Stimulated activated CD4-positive, alpha-beta T cell treated with anti-CD3 and anti-CD28 coated beads, Interleukin-4, amount 100 ng/mL, for 48 hours (primary cell): ENCODE measurements at regions not wholly inside any gene's neighbourhood (a gene's known extent, or its start where the extent isn't known, plus 50 kb on each side); places are given as distances from the start of the nearest gene placed in this dataset.
A peak's percentile ranks its signal among the peaks of the same experiment; 100 is the strongest.

Experiments
- DNase-seq, 2 donors: peaks; one replicate each; pipeline ENCODE4 v3.0.0-alpha.2; 2020; ENCODE audit warnings: low read depth in 2 of 2

DNA sequence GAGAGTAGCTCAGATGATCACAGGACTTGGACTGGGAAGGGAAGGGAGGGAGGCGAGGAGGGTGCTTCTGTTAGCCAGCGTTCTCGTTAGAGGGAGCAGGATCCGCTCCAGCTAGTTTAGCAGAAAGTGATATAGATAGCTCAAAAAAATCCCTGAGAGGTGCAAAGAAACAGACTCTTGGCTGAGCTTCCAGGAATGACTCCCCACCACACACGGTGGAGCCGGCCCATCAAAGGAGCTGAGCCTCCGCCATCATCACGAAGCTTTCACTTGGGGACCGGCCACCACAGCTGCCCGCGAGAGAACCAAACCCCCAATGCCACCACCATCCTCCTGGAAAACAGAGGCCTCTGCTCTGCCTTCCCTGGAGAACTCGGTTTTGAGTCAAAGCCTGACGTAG is 124.6 kb upstream of the BCL2L14 start:
- no peak for DNase-seq

DNA sequence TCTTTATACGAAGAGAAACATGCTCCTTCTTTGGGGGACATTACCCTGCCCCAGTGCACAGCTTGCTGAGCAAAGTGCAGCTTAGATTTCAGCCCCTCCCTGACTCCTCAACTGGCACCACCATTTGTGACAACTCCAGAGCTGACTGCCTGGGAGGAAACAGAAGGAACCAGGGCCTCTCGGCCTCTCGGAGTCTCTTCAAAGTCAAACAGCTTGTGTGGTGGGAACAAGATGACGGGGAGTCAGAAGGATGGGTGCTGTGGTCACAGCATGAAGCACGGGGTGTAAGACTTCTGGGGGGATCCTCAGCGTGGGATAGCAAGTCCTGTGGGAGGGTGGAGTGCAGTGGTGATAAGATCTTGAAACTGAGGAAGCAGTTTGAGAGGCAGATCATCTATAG is 123.5 kb upstream of the BCL2L14 start:
- no peak for DNase-seq

- DNase-seq: no peak
Observed at GRCh38 chr12:11949738-11950411, 120.9 kb upstream of the BCL2L14 start.

DNA sequence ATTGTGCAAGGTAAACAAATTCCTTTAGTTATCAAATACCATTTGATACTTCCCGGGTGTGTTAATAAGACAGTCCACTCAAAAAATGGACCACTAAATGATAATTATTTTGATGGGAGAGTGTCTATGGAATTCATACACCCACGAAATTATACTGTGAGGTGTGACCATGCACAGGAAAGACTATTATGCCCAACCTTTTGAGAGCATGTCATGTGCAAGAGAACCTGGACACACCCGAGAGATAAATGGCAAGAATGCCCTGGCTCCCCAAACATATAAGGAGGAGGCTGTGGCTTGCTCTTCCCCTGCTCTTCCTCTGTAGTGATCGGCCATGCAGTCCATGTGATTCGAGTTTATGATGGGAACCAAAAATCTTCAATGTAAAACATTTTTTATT is 119.5 kb upstream of the BCL2L14 start:
- no peak for DNase-seq

DNA sequence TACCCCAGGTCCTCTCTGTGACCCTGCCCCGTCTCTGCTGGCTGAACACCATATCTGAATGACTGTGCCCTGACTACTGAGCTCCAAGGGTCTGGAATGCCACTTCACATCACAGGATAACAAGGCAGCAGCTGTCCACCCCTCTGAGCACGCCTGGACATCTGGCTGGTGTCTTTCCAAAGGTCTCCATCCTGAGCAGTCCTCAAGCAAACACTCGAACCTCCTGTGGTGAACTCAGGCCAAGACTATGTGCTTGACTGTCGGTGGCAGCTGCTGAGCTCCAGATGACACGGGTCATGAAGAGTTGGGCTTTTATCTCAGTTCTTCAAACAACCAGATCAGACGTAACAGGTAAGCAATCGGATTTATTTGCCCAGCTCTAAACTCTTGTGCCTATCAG is 117.2 kb upstream of the BCL2L14 start:
- DNase-seq: no peak

DNA sequence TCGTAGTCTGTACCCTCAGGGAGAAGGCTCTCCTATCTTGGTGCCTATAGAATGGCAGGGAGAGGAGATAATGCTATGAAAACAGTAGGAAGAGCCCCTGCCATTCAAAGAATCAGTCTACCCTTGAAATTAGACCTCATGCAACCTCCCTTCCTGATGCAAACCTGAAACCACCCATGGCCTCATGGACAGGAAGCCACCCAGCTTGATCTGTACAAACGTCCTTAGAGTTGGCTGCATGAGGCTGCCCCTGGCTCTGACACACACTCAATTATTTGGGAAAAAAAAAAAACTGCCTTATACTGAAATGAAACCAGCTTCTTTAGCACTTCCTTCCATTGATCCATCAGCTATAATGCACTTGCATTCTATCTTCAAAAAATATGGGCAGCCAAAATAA is 116.6 kb upstream of the BCL2L14 start:
- no peak for DNase-seq

- peak in 1 of 2 donors; percentile 34 for DNase-seq
Observed at GRCh38 chr12:11958221-11959091, 112.3 kb upstream of the BCL2L14 start.

GRCh38 chr12:11959117-11959823 is 111.5 kb upstream of the BCL2L14 start:
- DNase-seq: no peak

DNA sequence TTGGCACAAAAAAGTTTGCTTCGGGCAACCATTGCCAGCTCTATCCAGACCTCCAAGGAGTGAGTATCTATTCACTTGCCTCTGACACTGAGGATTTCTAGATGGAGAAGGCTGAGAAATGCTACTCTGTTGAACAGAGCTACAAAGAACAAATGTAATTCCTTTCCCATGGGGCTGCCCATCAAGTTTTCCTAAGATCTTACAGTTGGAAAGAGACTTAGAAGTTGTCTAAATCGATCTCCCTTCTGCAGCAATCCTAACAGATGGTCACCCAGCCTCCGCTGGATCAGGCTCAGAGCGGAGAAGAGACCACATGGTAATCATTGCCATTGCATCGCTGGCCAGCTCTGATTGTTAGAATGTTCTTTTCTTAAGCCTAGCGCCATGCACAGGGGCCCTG is 110.1 kb upstream of the BCL2L14 start:
- no peak for DNase-seq

GRCh38 chr12:11961686-11962085 is 109.1 kb upstream of the BCL2L14 start:
- DNase-seq: no peak

DNA sequence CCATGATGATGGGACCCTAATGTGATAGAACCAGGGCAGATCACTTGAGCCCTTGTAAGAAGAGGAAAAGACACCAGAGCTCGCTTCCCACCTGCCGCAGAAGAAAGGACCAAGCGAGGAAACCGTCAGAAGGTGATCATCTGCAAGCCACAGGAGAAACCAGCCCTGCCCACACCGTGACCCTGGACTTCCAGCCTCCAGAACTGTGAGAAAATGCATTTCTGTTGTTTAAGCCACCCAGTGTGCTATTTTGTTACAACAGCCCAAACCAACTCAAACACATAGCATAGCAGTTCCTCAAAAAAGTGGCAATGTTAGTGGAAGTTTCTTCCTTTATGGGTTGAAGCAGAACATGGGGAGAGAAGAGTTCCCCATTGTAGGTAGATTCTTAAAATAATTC is 107.9 kb upstream of the BCL2L14 start:
- DNase-seq: no peak

DNA sequence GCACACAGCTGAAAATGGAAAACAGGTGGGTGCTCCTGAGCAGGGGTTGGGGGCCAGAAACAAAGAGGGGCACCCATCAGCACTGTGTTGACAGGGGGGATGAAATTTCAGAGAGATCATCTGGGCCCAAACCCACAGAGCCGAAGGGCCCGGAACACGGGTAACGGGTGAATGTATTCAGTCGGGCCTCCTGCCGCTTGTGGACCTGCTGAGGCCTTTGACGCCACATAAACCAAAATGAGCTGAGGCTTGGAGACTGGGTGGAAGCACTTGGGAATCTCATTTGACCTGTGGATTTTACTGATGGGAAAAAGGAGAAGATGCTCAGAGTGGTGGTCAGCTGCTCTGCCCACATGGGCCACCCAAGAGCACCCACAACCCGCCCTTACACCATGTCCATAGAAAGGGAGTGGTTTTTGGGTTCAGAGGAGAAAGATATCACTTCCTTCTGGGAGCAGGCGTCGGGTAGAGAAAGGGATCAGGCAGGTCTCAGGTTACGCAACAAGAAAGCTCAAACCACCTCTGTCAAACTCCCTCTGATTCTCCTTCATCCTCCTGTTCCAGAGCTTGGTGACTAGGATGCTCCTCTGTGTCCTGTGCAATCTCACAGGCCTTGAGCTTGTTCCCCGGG is 106.8 kb upstream of the BCL2L14 start:
- no peak for DNase-seq

DNA sequence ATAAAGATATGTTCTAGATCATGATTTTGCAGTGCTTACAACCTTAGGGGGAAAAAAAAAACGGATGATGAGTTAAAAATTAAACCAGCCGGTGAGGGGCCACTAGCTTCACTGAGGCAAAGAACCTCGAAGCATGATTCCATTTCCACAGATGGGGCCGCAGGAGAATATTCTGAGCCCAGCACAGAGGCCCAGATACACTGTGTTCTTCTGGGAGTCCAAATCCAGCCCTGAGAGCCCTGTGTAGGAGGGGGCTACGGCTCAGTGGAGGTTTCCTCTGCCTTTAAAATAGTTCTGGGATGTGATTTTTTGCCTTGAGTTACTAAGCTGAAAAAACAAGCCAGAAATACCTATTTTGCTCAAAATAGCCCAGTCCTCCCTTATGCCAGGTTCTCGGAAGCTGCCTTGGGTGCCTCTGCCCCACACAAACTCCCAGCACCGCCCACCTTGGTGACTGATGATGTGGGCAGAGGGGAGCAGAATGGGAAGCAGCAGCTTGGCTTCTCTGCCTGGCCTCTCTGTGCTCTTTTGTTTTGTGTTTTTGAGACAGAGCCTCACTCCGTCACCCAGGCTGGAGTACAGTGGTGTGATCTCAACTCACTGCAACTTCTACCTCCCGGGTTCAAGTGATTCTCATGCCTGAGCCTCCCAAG is 105.4 kb upstream of the BCL2L14 start:
- no peak for DNase-seq

DNA sequence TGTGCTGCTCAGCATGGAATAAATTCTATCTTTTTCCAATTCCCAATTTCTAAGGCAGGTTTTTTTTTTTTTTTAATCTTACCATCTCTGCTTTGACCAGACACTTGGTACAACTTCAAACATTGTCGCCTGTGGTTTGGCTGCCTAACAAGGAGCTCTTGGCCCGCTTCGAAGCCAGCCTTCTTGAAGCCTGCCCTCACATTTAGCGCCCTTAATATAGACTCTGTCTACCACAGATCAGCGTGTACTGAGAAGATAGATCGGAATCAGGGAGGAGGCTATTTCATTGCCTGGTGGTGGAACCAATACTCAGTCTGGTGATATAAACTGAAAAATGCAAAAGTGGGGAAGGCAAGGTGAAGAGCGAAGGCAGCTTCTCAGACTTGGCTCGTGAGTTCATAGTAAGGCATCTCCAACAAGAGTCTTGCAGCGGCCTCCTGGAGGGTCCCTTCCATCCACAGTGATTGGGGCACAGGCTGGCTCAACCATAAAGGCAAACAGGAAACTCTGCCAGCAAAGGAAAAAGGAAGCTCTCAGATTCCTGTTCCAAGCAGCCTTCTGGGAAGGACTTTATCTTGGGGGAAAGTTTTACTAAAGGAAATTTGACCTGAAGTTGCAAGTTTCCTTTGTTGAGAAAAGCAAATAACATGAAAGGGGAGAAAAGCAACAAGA is 103.2 kb upstream of the BCL2L14 start:
- DNase-seq: no peak

GRCh38 chr12:11968048-11968383 is 102.7 kb upstream of the BCL2L14 start:
- DNase-seq: no peak

DNA sequence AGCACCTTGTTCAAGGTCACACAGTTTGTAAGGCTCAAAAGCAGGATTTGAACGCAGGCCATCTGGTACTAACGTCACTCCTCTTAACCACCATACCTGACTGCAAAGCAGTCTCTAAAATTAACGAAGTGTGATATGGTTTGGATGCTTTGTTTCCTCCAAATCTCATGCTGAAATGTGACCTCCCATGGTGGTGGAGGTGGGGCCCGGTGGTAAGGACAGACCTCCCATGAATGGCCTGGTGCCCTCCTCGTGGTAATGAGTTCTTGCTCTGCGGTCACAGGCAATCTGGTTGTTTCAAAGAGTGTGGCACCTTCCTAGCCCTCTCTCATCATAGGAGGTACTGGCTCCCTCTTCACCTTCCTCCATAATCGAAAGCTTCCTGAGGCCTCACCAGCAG is 102.2 kb upstream of the BCL2L14 start:
- no peak for DNase-seq

- no peak for DNase-seq
Observed at GRCh38 chr12:11969437-11970154, 101.1 kb upstream of the BCL2L14 start.

DNA sequence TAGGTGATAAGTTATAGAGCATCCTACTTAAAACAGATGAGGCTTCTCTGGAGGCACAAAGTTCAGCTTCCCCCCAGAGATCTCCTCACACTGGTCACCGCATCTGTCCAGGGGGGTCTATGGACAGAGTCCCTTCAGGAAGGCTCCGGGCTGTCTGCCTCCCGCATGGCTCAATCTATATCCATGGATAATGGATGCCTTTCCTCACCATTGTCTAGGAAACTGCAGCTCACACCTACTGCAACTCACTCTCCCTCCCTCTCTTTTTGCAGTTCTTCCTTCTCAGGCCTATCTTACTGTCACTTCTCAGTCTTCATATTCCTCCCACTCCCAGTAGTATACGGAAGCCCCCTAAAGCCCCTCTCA is 100.6 kb upstream of the BCL2L14 start:
- DNase-seq: no peak

DNA sequence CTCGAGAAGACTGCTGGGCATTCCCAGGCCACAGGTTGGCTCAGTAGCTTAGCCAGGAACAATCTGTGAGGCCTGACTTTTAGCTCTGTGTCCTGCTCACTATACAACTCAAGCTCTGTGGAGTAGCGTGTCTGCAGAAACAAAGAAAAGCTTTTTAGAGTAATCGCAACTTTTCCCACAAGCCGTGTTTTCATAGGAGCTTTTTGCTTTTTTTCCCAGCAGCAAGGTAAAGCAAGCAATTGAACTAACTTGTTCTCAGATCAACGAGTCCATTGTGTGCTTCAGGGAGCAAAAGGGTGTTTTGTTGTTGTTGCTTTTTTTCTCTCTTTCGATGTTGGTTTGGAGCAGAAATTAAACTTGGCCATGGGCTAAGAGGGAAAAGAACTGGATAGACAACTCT is 97.3 kb upstream of the BCL2L14 start:
- DNase-seq: no peak

DNA sequence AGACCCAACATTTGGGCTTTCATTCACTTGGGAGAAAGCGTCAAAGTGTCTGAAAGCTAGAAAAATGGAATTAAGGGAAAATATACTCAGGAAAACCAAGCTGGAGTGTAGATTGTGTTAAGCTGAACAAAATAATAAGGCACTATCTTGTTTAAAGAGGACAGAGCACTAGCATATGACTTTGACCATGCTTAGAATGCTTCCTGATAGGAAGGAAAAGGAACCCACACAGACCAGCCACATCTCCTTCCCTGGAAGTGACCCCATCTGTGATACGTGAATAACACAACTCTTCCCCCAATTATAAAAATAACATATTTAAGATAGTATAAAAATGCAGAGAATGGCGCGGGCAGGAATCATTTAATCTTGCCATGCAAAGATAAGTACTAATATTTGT is 94.7 kb upstream of the BCL2L14 start:
- DNase-seq: no peak
